BE2C (cell line): ENCODE measurements at regions not wholly inside any gene's neighbourhood (a gene's known extent, or its start where the extent isn't known, plus 50 kb on each side); places are given as distances from the start of the nearest gene placed in this dataset.

Source experiments
- DNase-seq: peaks from one replicate; pipeline ENCODE4 v3.0.0-alpha.2; 2020
- H3K27me3 ChIP-seq: fragments of 250-450 bp; sonication (Bioruptor Pico); 2 replicates; pipeline ENCODE4 v1.5.1; 2020; ENCODE audit warnings: mild to moderate bottlenecking
- H3K36me3 ChIP-seq: fragments of 250-450 bp; sonication (Bioruptor Pico); 2 replicates; pipeline ENCODE4 v1.5.1; 2020; ENCODE audit warnings: mild to moderate bottlenecking
- H3K4me1 ChIP-seq: fragments of 250-450 bp; sonication (Bioruptor Pico); 2 replicates; pipeline ENCODE4 v1.5.1; 2020
- H3K4me3 ChIP-seq: 2 replicates; pipeline ENCODE4 v1.5.1; 2011; ENCODE audit warnings: low read depth, low read length
- H3K9me3 ChIP-seq: fragments of 250-450 bp; sonication (Bioruptor Pico); 2 replicates; pipeline ENCODE4 v1.5.1; 2020
- TF ChIP-seq, protein P1 (sequence below): IDR thresholded peaks from 2 replicates; pipeline ENCODE4 v1.5.1; 2012; ENCODE audit warnings: mild to moderate bottlenecking, low read depth, low read length

- TF ChIP-seq, protein P1, sequence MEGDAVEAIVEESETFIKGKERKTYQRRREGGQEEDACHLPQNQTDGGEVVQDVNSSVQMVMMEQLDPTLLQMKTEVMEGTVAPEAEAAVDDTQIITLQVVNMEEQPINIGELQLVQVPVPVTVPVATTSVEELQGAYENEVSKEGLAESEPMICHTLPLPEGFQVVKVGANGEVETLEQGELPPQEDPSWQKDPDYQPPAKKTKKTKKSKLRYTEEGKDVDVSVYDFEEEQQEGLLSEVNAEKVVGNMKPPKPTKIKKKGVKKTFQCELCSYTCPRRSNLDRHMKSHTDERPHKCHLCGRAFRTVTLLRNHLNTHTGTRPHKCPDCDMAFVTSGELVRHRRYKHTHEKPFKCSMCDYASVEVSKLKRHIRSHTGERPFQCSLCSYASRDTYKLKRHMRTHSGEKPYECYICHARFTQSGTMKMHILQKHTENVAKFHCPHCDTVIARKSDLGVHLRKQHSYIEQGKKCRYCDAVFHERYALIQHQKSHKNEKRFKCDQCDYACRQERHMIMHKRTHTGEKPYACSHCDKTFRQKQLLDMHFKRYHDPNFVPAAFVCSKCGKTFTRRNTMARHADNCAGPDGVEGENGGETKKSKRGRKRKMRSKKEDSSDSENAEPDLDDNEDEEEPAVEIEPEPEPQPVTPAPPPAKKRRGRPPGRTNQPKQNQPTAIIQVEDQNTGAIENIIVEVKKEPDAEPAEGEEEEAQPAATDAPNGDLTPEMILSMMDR, result no peak
- no peak for DNase-seq
- H3K36me3 ChIP-seq, result no peaks in the 10 kb centered on the region
- no peaks in the 10 kb centered on the region for H3K4me1 ChIP-seq
- H3K9me3 ChIP-seq, result no peaks in the 10 kb centered on the region
- no peak overlapping the region for H3K4me3 ChIP-seq
- no peaks in the 10 kb centered on the region for H3K27me3 ChIP-seq
These were observed 95.6 kb upstream of the KCNH7 start for GRCh38 chr2:162934191-162934590.

DNA sequence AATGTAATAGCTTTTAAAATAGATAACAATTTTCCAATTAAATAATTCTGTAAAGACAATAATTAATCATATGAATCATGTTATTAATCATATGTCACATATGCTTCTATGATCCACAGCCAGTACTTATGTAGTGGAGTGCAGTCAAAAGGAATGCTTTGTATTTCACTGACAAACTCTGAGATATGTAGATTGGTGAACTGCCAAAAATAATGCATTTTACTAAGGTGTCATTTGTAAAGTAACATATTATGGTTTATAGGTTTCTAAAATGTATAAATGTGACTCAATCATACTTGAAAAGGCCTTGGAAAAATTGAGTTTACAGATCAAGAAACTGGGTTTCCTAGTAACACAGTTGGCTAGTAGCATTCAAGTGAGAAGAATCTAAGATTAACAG, 93.8 kb upstream of the KCNH7 start:
- TF ChIP-seq, protein P1, result no peak

DNA sequence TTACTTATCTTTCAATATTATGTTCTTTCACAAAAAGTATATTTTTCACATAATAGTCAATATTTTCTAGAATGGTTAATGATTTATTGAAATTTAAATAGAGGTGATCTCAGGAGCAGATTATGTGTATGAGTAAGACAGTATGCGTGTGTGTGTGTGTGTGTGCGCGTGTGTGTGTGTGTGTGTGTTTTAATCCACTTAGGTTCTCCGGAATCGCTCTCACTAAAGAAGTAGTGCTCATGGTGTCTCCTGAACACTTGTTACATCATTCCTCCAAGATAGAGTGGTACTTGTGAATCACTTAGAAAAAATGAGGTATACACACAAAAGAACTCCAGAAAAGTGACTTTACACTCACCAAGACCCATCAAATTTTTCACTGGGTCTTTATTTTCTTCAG, 91.0 kb upstream of the KCNH7 start:
- Histone ChIP-seq H3K4me1 (no peaks in the 10 kb centered on the region), H3K4me3 (no peak overlapping the region), H3K36me3 (no peaks in the 10 kb centered on the region), H3K27me3 (no peaks in the 10 kb centered on the region), H3K9me3 (no peaks in the 10 kb centered on the region)
- TF ChIP-seq, protein P1, result no peak
- DNase-seq, result no peak

More for the DNA sequence above, 93.8 kb upstream of the KCNH7 start:
- H3K4me1 ChIP-seq, result no peaks in the 10 kb centered on the region
- no peak for DNase-seq
- no peaks in the 10 kb centered on the region for H3K9me3 ChIP-seq
- no peak overlapping the region for H3K4me3 ChIP-seq
- H3K27me3 ChIP-seq, result no peaks in the 10 kb centered on the region
- no peaks in the 10 kb centered on the region for H3K36me3 ChIP-seq

DNA sequence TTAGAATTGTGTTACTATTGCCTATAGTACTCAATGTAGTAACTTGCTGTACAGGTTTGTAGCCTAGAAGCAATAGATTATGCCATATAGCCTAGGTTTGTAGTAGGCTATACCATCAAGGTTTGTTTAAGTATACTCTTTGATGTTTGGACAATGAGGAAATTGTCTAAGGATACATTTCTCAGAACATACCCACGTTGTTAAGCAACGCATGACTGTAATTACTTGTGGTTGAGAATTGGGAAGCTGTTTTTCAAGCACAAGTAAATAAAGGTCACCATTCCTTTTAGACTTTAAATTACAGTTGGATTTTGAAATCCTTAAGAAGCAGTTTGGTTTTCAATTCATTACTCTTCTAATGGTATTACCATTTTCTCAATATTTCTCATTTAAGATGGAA, 89.8 kb upstream of the KCNH7 start:
- Histone ChIP-seq H3K9me3 (no peaks in the 10 kb centered on the region), H3K4me3 (no peak overlapping the region), H3K4me1 (no peaks in the 10 kb centered on the region), H3K27me3 (no peaks in the 10 kb centered on the region), H3K36me3 (no peaks in the 10 kb centered on the region)
- TF ChIP-seq, protein P1, result no peak
- no peak for DNase-seq

- Histone ChIP-seq H3K4me1 (no peaks in the 10 kb centered on the region), H3K36me3 (no peaks in the 10 kb centered on the region), H3K27me3 (no peaks in the 10 kb centered on the region), H3K9me3 (no peaks in the 10 kb centered on the region), H3K4me3 (no peak overlapping the region)
- TF ChIP-seq, protein P1, result no peak
- DNase-seq, result no peak
These were observed 88.3 kb upstream of the KCNH7 start for GRCh38 chr2:162926907-162927306.

DNA sequence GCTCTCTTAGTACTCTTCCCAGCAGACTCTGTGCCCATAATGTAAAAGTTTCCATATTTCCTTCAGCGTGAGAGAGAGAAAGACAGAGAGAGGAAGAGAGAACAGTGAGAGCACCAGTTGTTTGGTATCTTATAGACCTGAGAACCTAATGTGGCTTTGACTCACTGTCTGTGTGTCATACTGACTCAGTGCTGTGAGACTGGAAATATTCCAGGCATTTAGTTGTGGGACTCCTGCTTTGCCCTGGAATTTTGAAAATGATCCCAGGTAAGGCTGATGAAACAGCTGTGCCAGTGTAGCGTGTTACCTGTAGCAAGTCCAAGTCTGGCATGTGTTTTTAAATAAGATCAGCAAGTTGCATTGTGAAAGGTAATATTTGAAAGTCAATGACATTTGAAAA, 87.9 kb upstream of the KCNH7 start:
- H3K4me1 ChIP-seq, result no peaks in the 10 kb centered on the region

More for the DNA sequence above, 87.9 kb upstream of the KCNH7 start:
- TF ChIP-seq, protein P1, result no peak
- Histone ChIP-seq H3K36me3 (no peaks in the 10 kb centered on the region), H3K4me3 (no peak overlapping the region), H3K27me3 (no peaks in the 10 kb centered on the region), H3K9me3 (no peaks in the 10 kb centered on the region)
- no peak for DNase-seq
